HG02884 (cell line): ENCODE measurements at regions not wholly inside any gene's neighbourhood (a gene's known extent, or its start where the extent isn't known, plus 50 kb on each side); places are given as distances from the start of the nearest gene placed in this dataset.
"Not testable (repeated sequence)": the region's sequence is repeated elsewhere in the genome, so short reads cannot be mapped to it uniquely, and the experiment has no call there.

ENCODE experiments used
- ATAC-seq: cut with Tn5 transposase; IDR thresholded peaks from one replicate; pipeline ENCODE4 v1.9.1; 2021; ENCODE audit warnings: mild to moderate bottlenecking, moderate library complexity; ENCODE audit not compliant: unreplicated experiment

DNA sequence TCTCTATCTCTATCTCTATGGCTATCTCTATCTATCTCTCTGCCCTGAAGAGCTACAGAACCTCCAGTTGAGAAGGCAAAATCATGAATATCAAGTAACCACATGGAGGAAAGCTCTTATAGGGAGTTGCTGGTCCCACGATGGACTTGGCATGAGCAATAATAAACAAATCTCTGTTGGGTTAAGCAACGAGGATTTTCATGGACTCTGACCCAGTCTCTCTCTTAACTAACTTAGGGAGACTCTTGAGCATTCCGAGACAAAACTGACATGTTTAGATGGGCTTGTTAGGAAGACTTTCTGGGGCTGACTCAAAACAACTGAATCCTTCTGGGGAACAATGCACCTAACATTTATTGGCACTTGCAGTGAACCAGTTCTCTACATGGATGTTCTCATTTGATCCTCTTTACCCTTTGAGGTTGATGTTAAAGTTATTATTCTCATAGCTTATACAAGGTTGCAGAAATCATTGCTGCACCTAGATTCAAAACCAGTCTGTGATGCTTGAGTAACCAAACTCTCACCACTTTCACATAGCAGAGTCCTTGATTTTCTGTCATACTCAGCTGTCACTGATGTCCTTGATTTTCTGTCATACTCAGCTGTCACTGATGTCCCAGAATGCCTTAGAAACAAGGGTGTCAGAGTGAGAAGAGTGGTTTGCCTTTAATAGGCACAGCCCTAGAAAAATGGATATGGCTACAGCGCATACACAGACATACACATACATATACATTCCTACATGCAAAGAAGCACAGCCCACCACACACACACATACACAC, 354.6 kb upstream of the MAF start:
- ATAC-seq = no peak

DNA sequence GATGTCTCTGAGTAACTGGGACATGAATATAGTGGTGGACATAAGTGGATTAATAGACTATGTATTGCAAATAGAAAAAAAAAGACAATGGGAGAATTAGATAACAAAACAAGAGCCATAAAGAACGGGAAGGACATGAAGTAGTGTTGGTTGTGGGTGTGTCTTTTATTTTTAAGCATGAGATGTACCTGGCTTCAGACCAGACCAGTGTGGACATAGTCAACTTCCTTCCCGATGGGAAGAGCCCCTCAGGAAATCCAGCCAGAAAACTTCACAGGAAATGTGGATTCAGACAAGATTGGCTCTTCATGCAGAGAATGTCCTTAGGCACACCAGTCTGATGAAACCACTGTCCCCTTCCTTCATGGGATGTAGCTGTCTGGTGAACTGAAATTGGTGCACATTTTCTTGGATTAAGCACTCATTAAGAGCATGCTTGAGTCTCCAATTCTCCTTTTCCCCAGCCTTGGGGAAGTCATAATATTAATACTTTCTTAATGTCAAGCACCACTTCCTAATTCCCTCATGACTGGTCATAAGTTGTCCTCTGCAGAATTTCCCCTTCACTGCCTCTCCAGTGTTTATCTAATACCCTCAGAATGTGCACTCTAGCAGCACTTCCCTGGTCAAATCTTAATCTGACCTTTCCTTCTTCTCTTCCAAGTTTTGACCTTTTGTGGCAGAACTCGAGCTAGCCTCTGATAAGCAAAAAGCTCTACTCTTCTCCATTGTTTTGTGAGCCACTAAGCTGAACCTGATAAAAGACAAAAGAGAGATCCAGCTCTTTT, 350.6 kb upstream of the MAF start:
- no peak for ATAC-seq

DNA sequence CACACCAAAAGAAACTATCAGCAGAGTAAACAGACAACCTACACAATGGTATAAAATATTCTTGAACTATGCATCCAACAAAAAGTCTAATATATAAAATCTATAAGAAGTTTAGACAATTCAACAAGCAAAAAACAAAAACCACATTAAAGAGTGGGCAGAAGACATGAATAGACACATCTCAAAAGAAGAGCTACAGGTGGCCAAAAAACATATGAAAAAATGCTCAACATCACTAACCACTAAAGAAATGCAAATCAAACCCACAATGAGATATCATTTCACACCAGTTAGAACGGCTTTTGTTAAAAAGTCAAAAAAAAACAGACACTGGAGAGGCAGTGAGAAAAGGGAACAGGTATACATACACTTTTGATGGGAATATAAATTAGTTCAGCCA, 348.9 kb upstream of the MAF start:
- ATAC-seq = no peak

DNA sequence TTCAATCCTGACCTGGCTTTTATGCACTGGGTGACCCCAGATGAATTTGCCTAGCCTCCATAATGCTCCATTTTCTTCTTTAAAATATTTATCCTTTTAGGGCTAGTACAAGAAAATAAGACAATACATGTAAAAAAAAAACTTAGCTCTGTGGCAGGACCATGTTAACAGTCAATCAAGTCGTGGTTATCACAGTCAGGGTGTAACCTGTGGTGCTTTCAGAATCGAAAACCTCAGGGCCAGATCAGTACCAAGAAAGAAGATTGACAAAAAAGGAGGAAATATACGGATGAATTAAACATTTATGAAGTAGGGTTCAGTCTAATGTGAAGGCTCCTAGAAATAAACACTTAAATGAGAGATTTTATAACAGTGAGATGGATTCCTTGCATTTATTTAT, 347.2 kb upstream of the MAF start:
- ATAC-seq = no peak

DNA sequence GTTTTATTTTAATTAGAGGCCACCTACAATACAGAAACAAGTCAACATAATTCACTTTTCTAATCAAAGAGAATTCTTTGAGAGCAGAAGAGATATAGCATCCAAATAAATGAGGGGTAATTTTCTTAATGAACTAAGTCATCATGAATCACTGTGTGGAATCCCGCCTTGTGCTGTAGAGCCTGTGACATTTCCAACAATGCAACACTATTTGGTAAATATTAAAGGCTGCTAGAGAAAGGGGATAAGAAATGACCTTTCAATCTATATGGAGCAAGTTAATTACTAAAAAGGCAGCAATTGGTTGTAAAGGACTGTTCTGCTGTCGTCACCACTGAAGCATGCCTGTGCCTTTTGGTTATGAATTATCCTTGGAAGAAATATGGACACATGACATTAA, 345.7 kb upstream of the MAF start:
- no peak for ATAC-seq

DNA sequence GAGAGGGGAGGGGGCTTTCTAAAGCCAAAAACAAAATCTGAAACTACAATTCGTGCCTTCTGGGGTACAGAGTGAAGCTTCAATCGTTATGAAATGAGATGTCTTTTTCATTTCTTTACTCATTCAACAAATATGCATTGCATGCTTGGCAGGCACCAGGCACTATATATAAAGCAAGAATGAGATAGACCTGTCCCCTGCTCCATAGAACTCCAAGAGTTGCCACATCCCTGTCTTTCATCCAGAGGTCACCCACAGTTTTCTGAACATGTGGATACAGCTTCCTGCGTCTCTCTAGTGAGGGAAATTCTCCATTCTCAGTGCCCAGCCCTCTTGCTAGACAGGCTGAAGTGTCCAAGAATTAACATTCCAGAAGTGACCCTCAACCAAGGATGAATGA, 343.2 kb upstream of the MAF start:
- no peak for ATAC-seq

DNA sequence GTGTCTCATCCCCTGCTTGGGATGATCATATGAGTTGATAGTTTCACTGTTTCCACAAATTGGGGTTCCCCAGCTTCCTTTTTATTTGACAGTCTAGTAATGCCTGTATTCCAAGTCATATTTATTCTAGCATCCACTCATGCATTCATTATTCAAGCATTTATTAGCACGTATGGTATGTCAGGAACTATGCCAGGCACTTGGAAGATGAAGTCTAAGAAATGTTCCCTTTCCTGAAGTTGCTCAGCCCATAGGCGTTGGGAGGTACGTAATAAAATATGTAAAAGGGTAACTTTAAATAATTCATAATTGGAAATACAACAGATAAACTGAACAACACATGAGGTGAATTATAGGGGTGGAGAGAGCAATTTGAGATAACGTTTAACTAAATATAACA, 338.0 kb upstream of the MAF start:
- no peak for ATAC-seq

DNA sequence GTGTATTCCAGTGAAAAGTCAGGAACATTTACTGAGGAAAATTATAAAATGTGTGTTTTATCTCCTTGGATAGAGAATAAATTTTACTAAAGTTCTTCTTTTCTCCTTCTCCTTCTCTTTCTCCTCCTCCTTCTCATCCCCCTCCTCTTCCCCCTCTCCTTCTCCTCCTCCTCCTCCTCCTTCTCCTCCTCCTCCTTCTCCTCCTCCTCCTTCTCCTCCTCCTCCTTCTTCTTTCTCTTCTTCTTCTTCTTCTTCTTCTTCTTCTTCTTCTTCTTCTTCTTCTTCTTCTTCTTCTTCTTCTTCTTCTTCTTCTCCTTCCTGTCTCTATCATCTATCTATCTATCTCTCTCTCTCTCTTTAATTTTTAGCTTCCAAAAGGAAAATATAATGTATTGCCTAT, 337.1 kb upstream of the MAF start:
- ATAC-seq = not testable (repeated sequence)

DNA sequence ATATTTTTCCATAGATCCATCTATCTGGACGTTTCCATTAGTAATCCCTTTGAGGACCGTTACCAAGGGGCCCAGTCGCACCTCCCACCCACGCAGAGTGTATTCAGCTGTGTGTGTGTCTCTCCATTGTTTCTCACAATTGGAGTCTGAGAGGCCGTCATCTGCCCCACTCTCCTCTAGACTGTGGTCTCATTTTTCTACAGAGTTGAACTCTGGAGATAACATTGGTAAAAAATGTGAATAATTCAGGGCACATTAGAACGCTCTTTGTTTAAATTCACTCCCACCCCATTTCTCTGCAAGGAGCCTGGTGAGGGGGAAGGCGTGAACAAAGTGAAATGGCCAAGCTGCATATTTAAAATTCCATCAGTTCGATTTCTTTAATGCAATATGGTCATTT, 333.1 kb upstream of the MAF start:
- ATAC-seq = no peak

DNA sequence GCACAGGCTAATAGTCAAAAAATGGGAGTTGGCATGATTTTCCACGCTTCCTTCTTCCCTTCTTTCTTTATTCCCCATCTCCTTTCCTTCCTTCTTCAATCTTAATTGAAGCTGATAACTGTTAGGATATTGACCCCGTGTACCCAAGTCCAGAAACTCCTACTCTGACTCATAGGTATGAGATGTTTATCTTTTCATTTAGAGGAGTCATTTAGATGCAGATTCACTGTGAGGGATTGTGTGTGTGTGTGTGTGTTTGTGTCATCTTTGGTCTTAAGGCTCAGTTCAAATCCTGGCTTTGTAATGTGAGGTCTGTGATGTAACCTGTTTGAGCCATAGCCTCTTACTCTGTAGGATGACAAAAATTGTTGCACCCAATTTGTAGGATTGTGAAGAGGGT, 332.0 kb upstream of the MAF start:
- ATAC-seq = no peak

DNA sequence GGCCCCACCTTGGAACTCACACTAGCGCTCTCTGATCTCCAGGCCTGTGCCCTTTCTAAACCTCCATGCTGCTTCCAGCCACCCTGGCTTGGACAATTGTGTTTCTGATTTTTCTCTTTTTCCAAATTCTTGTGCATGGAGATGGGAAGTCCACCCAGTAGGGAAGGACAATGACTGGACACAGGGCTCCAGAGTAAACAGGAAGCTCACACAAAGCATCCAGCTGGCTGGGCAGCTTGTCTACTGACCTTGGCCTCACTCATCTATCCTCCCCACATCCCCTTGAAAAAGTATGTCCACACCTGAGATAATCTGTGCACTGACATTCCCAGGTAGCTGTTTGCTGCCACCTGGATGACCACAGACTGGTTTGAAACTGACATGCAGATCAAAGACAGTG, 331.2 kb upstream of the MAF start:
- ATAC-seq = no peak

DNA sequence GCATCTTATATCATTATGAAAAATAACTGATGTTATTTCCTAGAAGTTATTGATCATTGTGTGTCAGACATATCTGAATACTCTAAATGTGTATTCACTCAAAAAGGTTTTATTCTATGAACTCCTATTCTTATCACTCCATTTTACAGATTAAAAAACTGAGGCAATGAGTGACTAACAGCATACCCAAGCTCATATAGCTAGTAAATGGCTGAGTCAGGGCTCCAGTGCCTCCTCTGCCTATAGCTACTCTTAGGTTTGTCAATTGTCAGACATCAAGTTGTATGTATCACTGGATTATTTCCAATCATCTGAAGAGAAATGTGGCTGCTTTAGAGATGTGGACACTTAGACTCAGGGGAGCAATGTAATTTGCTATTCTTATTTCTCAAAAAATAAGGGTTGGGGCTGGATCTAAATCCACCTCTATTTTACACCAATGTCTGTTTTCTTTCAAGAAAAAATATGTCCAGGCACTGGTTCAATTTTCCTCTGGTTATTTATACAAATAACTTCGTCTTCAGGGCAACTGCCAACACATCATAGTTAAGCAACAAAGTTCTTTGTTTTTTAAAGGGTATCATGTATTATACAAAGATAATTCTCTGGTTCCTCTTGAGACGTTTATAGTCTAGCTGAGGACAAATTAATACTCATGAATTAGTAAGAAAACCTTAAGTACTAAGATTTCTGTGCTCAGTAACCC, 328.9 kb upstream of the MAF start:
- ATAC-seq = no peak

DNA sequence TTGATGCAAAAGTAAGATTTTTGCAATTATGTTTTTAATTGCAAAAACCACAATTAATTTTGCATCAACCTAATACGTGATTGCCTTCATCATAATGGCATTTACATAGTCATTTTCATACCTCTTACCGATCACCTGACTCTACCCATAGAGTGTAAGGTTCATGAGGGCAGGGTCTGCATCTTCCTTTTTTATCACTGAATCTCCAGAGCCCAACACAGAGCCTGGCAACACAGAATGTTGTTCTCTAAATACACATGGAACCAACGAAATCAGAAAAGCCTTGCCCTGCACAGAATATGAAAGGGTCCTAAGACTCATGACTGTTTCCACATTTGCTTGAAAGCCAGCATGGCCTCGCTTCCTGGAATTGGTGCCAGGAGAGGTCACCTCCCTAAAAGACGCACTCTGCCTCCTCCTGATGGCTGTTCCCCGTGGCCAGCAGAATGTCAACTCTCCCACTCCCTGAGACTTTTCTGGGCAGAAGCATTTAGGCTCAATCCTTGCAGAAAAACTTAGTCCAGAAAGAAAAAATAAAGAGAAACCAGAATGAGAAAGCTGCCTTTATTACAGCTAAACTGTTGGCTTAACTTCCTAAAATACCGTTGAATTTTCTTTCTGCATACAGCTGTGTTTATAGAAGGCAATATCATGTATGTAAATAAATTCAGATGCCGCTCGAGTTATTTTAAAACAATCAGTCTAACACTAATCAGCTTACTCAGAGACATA, 327.8 kb upstream of the MAF start:
- no peak for ATAC-seq

DNA sequence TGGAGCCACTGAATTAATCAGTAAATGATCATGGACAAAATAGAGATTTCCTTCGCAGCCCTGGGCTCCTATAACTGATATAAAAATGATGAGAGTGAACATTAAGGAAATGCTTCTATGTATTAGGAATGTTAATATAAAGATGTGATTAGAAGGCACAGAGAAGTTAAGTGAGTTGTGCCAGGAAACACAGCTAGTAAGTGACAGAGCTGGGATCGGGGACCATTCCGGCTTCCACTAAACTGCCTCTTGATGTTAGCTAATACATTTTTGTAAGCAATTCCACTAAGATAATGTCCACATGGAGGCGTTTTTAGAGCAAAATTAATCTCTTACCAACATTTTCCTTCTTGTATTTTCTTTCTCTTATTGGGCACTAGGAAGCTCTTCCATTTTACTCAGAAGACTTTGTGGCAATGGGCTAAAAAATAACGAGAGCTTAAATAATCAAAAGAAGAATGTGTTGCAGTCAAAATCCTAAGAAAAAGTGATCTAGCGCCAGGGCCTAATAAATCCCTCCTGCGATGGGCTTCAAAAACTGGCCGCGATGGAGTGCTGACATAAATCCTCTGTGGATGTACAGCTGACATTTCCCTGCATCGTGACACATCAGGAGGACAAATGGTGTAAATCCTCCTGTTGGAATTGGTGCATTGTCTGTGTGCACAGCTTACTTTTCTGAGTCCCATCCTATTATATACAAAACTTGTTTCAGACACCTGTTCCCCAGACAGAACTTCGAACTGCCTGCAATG, 326.1 kb upstream of the MAF start:
- no peak for ATAC-seq

DNA sequence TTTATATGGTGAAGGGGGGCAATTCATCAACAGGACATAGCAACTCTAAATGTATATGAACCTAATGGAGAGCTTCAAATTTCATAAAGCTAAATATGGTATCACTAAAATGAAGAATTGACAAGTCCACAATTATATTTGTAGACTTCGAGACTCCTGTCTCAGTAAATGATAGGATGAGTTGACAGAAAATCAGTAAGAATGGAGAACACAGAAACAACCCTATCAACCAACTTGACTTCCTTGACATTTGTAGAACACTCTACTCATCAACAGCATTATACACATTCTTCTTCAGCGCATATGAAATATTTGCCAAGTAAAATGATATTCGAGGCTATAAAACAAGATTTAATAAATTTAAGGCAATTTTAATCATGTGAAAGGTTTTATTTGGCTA, 322.9 kb upstream of the MAF start:
- ATAC-seq = no peak

DNA sequence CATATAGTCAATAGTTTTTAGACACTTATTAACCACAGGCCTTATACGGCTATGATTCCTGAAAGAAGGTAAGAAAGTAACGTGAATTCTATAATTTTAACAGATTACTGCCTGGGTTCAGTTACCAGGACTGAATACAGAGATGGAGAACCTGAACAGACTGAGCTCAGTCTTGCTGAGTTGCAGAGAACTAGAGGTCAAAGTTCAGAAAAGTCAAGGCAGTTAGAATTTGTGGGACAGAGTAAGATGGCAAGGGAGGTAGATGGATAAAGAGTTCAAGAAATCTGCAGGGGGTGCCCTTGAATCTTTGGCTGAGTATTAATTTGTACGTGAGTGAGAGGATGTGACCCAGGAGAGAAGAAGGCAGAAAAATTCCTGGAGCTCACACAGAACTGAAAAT, 320.1 kb upstream of the MAF start:
- ATAC-seq = no peak

DNA sequence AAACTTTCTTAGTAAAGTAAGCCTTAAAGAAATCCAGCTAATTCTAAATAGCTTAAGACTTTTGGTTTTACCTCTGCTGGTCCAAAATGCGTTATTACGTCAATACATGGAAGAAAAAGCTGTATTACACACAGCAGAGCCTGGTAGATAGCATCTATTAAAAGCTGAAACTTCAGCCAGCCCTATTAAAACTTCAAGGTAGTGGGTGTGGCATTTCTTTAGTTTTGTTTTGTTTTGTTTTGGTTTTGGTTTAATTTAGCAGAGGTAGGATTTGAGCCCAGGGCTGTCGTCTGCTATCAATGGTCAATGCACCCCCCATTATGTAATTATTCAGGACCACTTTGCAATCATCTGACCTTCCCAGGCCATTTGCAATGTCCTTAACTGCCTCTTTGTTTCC, 318.4 kb upstream of the MAF start:
- ATAC-seq = no peak

DNA sequence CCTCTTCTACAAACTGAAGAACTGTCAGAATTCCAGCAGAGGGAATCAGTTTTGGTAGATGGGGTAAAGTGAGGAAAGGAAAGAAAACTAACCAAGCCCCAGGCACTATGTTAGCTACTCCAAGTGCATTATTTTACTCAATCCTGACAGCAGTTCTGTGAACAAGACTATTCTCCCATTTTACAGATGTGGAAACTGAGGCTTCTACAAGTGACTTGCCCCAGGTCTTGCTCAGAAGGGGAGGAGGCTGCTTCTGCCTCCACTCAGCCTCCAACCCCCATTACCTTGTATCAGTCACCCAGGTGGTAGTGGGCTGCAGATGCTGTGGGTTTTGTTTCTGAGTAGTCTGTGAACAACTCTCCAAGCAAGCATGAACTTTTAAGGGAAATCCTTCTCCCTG, 315.2 kb upstream of the MAF start:
- ATAC-seq = no peak

DNA sequence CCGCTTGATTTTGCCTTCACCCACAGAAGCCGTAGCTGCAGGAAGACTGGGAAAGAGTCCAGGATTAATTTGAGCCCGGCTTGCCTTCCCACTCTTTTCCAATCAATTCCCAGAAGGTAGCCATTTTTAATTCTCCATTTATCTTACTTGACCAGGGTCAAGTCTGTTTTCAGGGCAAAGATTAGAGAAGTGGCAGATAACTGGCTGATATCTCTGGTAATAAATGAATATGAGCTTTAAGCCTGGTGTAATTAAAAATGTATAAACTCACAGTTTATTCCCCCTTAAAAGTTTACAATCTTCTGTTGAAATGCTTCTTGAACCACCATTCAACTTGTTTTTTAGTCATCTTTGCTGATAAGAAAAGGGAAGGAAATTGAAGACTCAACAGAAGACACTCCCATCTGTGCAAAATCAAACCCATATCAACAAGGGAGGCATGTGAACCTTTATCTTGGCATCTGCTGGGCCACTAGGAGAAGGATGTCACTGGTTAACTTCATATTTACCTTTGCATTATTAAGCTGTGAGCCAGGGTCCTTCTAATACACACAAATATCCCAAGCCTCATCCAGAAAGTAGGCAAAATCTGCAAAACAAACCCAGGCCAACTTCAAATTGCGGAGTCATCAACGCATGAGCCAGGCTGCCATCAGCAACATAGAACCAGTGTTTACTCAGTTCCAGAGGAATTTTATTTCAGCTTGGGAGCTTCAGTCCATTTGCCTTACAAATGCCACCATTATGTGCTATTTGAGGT, 314.6 kb upstream of the MAF start:
- ATAC-seq = no peak
